SJCRH30 (cell line): ENCODE measurements at regions not wholly inside any gene's neighbourhood (a gene's known extent, or its start where the extent isn't known, plus 50 kb on each side); places are given as distances from the start of the nearest gene placed in this dataset.
"Not testable (repeated sequence)": the region's sequence is repeated elsewhere in the genome, so short reads cannot be mapped to it uniquely, and the experiment has no call there.

Experiments
- DNase-seq, 2 experiments: peaks; one replicate each; pipeline ENCODE4 v3.0.0-alpha.2; 2015 to 2020
- H3K27ac ChIP-seq: fragments of 250-450 bp; sonication (Bioruptor Pico); 2 replicates; pipeline ENCODE4 v1.5.1; 2020; ENCODE audit warnings: mild to moderate bottlenecking, moderate library complexity
- H3K27me3 ChIP-seq: fragments of 250-450 bp; sonication (Bioruptor Pico); 2 replicates; pipeline ENCODE4 v1.5.1; 2020; ENCODE audit warnings: mild to moderate bottlenecking, moderate library complexity
- H3K36me3 ChIP-seq: fragments of 250-450 bp; sonication (Bioruptor Pico); 2 replicates; pipeline ENCODE4 v1.5.1; 2020; ENCODE audit warnings: mild to moderate bottlenecking, moderate library complexity
- H3K4me1 ChIP-seq: fragments of 250-450 bp; sonication (Bioruptor Pico); 2 replicates; pipeline ENCODE4 v1.5.1; 2020; ENCODE audit warnings: mild to moderate bottlenecking, moderate library complexity
- H3K4me3 ChIP-seq: fragments of 250-450 bp; sonication (Bioruptor Pico); 2 replicates; pipeline ENCODE4 v1.5.1; 2020; ENCODE audit warnings: mild to moderate bottlenecking, moderate library complexity
- H3K9me3 ChIP-seq: fragments of 250-450 bp; sonication (Bioruptor Pico); replicated peaks from 2 replicates; pipeline ENCODE4 v1.5.1; 2020; ENCODE audit warnings: mild to moderate bottlenecking, moderate library complexity

DNA sequence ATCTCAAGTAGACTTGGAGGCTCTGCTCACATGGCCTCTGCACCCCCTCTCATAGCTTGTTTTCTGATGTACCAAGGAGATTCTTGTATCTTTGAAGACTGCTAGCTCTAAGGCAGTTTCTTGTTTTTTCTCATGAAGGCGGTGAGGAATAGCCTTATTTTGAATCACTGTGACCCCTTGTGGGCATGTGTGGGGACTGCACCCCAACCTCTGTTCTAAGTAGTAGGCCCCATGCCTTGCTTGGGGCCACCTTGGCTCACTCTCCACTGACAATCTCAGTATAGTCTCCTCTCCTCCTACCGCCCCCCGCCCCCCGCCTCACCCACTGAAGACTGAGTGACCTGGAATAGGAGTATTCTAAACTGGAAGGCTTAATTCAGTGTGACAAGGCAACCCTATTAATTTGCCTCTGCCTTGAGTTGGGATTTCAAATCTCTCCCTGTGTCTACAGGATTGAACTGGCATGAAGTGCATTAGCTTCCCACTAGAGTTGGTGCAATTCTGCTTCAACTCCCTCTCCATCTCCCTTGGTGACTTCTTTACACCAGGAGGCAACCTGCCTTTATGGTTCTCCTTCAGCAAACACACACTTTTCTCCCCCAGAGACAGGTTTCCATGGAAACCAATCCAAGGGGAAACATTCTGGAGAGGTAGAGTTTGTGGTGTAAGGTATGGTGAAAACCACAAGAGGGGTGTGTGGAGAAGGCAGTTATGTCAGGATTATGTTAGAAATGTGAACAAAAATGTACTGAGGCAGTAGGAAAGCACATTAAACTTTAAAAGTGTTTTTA lies 75.4 kb upstream of the ECI2 start:
- H3K9me3 ChIP-seq: no peaks in the 10 kb centered on the region
- DNase-seq: peak; percentile 32 to 63
- H3K27me3 ChIP-seq: no peaks in the 10 kb centered on the region
- H3K4me1 ChIP-seq: no peaks in the 10 kb centered on the region
- no peak overlapping the region for H3K4me3 ChIP-seq
- no peaks in the 10 kb centered on the region for H3K36me3 ChIP-seq
- H3K27ac ChIP-seq: no peak overlapping the region

DNA sequence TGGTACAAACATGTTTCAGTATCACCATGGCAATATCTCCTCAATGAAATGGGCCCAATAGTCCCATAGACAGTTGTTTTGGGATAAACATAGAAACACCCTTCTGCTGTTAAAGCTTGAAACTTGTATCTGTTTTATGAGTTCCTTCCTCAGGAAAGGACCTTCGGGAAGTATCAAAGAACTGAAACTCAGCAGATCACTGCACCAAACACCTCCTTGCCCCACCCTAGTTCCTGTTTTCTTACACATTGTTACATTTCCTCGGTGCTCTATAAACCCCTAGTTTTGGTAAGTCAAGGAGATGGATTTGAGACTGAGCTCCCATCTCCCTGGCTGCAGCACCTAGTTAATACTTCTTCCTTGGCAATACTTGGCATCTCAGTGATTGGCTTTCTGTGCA lies 73.8 kb upstream of the ECI2 start:
- H3K9me3 ChIP-seq: no peaks in the 10 kb centered on the region
- H3K4me3 ChIP-seq: no peak overlapping the region
- no peaks in the 10 kb centered on the region for H3K4me1 ChIP-seq
- no peaks in the 10 kb centered on the region for H3K27me3 ChIP-seq
- H3K36me3 ChIP-seq: no peaks in the 10 kb centered on the region
- DNase-seq: no peak
- no peak overlapping the region for H3K27ac ChIP-seq

DNA sequence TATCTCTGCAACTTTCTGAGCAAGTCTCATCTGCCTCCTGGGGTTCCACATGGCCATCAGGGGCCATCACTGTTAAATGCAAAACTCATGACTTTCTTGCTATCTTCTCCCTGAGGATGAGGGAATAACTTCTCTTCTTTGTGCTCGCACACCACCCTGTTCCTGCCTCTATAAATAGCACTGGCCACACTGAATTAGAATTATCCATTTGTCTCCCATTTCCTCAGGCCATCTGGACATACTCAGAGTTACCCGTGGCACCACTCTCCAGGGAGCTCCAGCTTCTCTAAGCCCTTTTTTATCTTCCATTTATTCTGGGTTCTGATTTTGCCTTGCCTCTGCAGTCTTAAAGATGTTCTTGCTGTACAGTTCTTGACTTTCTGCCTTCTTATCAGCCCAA lies 72.8 kb upstream of the ECI2 start:
- Histone ChIP-seq H3K27me3 (no peaks in the 10 kb centered on the region), H3K27ac (no peak overlapping the region), H3K9me3 (no peaks in the 10 kb centered on the region), H3K4me1 (no peaks in the 10 kb centered on the region), H3K36me3 (no peaks in the 10 kb centered on the region), H3K4me3 (no peak overlapping the region)
- no peak for DNase-seq

DNA sequence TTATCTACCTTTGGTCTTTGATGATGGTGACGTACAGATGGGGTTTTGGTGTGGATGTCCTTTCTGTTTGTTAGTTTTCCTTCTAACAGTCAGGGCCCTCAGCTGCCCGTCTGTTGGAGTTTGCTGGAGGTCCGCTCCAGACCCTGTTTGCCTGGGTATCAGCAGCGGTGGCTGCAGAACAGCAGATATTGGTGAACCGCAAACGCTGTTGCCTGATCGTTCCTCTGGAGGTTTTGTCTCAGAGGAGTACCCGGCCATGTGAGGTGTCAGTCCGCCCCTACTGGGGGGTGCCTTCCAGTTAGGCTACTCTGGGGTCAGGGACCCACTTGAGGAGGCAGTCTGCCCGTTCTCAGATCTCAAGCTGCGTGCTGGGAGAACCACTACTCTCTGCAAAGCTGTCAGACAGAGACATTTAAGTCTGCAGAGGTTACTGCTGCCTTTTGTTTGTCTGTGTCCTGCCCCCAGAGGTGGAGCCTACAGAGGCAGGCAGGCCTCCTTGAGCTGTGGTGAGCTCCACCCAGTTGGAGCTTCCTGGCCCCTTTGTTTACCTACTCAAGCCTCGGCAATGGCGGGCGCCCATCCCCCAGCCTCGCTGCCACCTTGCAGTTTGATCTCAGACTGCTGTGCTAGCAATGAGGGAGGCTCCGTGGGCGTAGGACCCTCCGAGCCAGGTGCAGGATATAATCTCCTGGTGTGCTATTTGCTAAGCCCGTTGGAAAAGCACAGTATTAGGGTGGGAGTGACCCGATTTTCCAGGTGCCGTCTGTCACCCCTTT lies 68.5 kb upstream of the ECI2 start:
- not testable (repeated sequence) for H3K27me3 ChIP-seq, H3K4me1 ChIP-seq, H3K4me3 ChIP-seq, DNase-seq, H3K27ac ChIP-seq, H3K36me3 ChIP-seq, H3K9me3 ChIP-seq

DNA sequence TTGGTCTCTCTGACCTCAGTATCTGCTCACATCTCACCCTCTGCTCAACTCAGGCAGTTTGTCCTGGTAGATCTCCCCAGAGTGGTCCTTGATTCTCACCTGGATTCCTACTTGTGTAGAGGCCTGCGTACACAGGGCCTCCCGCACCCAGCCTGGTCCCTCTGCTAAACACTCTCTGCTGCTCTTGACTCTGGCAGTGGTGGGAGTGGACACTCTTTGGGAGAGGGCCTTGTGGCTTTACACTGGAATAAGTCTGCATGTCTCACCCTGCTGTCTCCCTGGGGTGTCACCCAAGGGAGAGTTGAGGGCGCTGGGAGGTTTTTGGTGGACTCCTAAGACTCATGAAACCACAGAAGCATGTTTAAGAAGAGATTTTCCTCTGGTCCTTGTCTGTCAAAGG lies 57.3 kb upstream of the ECI2 start:
- Histone ChIP-seq H3K4me3 (no peak overlapping the region), H3K9me3 (no peaks in the 10 kb centered on the region), H3K36me3 (no peaks in the 10 kb centered on the region), H3K27me3 (no peaks in the 10 kb centered on the region), H3K4me1 (no peaks in the 10 kb centered on the region), H3K27ac (no peak overlapping the region)
- DNase-seq: no peak

DNA sequence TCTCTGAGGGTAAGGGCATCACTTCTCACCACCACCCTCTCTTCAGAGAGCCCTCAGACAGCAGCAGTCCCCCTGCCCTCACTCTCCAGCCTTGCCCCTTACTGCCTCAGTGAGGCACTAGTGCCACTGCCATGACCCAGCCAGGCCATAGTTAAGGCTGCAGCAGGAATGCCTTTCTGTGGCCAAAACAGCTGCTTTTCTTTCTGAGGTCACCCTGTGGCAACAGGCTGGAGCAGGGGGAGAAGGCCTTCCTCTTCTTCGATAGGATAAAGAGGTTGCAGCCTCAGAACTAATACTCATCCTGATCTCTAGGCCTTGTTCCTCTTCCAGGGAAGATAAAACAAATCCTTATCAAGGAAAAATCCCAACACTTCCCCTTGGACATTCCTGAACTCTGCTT lies 56.8 kb upstream of the ECI2 start:
- Histone ChIP-seq H3K4me1 (no peaks in the 10 kb centered on the region), H3K9me3 (no peaks in the 10 kb centered on the region), H3K27ac (no peak overlapping the region), H3K36me3 (no peaks in the 10 kb centered on the region), H3K4me3 (no peak overlapping the region), H3K27me3 (no peaks in the 10 kb centered on the region)
- DNase-seq: no peak

DNA sequence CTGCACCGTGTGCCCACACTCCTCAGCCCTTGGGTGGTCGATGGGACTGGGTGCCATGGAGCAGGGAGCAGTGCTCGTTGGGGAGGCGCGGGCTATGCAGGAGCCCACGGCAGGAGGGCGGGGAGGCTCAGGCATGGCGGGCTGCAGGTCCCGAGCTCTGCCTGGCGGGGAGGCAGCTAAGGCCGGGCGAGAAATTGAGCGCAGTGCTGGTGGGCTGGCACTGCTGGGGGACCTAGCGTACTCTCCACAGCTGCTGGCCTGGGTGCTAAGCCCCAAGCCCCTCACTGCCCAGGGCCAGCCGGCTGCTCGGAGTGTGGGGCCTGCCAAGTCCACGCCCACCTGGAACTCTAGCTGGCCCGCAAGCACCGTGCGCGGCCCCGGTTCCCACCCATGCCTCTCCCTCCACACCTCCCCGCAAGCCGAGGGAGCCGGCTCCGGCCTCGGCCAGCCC lies 55.9 kb upstream of the ECI2 start:
- Histone ChIP-seq H3K27me3 (no peaks in the 10 kb centered on the region), H3K4me3 (no peak overlapping the region), H3K4me1 (no peaks in the 10 kb centered on the region), H3K9me3 (no peaks in the 10 kb centered on the region), H3K36me3 (no peaks in the 10 kb centered on the region), H3K27ac (no peak overlapping the region)
- DNase-seq: no peak

DNA sequence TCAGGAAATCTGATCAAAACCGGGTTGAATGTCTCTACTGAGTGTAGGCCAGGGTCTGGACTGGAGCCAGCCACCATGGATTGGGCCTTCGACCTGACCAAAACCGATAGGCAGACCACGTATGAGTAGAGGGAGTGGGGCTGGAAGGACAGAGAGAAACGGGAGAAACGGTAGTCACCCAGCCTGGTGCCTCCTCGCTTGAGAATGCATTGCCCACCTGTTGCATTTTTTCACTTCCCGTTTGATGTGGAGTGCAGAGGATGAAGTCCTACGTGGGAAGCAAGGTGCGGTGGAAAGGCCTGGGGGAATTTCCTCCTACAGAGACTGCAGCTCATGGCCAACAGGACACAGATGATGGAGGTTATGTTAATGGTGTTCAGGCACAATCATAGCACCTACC lies 53.9 kb upstream of the ECI2 start:
- Histone ChIP-seq H3K27ac (no peak overlapping the region), H3K36me3 (no peaks in the 10 kb centered on the region), H3K4me1 (no peaks in the 10 kb centered on the region), H3K4me3 (no peak overlapping the region), H3K27me3 (no peaks in the 10 kb centered on the region), H3K9me3 (no peaks in the 10 kb centered on the region)
- DNase-seq: no peak

DNA sequence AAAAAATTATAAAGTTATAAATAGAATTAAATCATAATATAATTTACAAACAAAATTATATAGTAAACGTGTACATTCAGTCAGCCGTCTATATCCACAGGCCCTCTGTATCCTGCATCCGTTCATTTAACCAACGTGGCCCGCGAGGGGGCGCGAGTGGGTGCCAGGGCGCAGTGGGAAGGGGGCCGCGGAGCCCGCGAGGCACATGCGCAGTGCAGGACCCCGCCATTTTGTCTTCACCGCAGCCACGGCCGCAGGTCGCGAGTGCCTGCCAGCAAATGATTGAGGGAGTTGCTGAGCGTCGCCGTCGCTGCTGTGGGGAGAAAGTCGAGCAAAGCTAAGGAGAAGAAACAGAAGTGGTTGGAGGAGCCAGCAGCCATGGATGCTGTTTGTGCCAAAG lies 53.4 kb upstream of the ECI2 start:
- H3K27ac ChIP-seq: no peak overlapping the region
- H3K4me1 ChIP-seq: no peaks in the 10 kb centered on the region
- no peak overlapping the region for H3K4me3 ChIP-seq
- H3K9me3 ChIP-seq: no peaks in the 10 kb centered on the region
- H3K36me3 ChIP-seq: no peaks in the 10 kb centered on the region
- DNase-seq: no peak
- H3K27me3 ChIP-seq: no peaks in the 10 kb centered on the region

DNA sequence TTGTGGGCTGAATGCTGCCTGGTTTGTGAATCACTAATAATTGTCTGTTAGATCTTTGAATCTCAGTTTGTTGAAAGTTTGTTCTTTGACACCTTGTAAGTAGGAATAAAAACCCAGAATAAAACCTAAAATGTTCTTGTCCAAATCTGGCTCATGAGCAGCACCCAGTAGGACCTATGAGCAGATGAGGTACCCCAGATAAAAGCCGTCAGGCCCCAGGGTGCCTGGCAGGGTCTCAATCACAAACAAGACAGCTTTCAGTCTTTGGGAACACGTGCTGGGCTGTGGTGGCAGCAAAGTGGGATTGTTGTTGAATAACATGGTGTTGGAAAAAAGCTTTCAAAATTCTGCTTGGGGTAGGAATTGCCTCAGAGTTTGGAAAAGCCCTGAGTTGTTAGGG lies 52.1 kb upstream of the ECI2 start:
- DNase-seq: no peak
- no peaks in the 10 kb centered on the region for H3K4me1 ChIP-seq
- no peak overlapping the region for H3K27ac ChIP-seq
- H3K36me3 ChIP-seq: no peaks in the 10 kb centered on the region
- no peaks in the 10 kb centered on the region for H3K9me3 ChIP-seq
- no peaks in the 10 kb centered on the region for H3K27me3 ChIP-seq
- no peak overlapping the region for H3K4me3 ChIP-seq

DNA sequence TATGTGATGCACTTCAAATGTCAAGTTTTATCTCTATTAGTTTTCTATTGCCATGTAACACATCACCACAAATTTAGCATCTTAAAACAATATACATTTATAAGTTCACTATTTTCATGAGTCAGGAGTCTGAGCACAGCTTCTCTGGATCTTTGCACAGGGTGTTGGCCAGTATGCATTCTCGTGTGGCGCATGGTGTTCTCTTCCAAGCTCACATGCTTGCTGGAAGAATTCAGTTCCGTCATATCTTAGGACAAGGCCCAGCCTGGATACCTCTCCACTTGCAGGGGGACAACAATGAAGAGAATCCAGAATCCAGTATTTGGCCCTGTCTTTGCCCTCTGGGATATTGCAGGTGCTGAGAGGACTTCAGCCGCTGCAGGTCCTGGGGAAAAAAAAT lies 51.0 kb upstream of the ECI2 start:
- Histone ChIP-seq H3K4me1 (no peaks in the 10 kb centered on the region), H3K36me3 (no peaks in the 10 kb centered on the region), H3K4me3 (no peak overlapping the region), H3K27me3 (no peaks in the 10 kb centered on the region), H3K9me3 (no peaks in the 10 kb centered on the region), H3K27ac (no peak overlapping the region)
- no peak for DNase-seq

DNA sequence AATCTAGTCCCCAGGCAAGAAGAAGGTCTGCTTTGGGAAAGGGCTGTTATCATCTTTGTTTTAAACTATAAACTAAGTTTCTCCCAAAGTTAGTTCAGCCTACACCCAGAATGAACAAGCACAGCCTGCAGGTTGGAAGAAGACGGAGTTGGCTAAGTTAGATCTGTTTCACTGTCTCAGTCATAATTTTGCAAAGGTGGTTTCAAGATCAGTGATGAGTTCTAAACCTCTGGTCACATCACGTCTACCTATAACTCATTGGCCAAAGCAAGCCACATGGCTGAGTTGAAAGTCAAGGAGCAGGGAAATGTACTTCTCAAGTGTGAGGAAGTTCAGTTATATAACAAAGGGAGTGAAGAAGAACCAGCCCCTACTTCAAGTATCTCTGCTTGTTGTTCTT lies 50.5 kb upstream of the ECI2 start:
- Histone ChIP-seq H3K9me3 (no peaks in the 10 kb centered on the region), H3K27ac (no peak overlapping the region), H3K36me3 (no peaks in the 10 kb centered on the region), H3K4me1 (no peaks in the 10 kb centered on the region), H3K4me3 (no peak overlapping the region), H3K27me3 (no peaks in the 10 kb centered on the region)
- no peak for DNase-seq

DNA sequence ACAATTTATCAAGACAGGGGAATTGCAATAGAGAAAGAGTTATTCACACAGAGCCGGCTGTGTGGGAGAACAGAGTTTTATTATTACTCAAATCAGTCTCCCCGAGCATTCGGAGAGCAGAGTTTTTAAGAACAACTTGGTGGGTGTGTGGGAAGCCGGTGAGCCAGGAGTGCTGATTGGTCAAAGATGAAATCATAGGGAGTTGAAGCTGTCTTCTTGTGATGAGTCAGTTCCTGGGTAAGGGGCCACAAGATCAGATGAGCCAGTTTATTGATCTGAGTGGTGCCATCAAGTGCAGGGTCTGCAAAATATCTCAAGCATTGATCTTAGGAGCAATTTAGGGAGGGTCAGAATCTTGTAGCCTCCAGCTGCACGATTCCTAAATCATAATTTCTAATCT lies 50.0 kb upstream of the ECI2 start:
- Histone ChIP-seq H3K36me3 (no peaks in the 10 kb centered on the region), H3K9me3 (no peaks in the 10 kb centered on the region), H3K4me3 (no peak overlapping the region), H3K27ac (no peak overlapping the region), H3K4me1 (no peaks in the 10 kb centered on the region), H3K27me3 (no peaks in the 10 kb centered on the region)
- no peak for DNase-seq
